GM19468 (cell line): ENCODE measurements at regions not wholly inside any gene's neighbourhood (a gene's known extent, or its start where the extent isn't known, plus 50 kb on each side); places are given as distances from the start of the nearest gene placed in this dataset.
"Not testable (repeated sequence)": the region's sequence is repeated elsewhere in the genome, so short reads cannot be mapped to it uniquely, and the experiment has no call there.

Experiments
- ATAC-seq: cut with Tn5 transposase; IDR thresholded peaks from one replicate; pipeline ENCODE4 v1.9.1; 2021; ENCODE audit warnings: mild to moderate bottlenecking, moderate library complexity, moderate number of reproducible peaks; ENCODE audit not compliant: unreplicated experiment; ENCODE audit errors: extremely low read depth

DNA sequence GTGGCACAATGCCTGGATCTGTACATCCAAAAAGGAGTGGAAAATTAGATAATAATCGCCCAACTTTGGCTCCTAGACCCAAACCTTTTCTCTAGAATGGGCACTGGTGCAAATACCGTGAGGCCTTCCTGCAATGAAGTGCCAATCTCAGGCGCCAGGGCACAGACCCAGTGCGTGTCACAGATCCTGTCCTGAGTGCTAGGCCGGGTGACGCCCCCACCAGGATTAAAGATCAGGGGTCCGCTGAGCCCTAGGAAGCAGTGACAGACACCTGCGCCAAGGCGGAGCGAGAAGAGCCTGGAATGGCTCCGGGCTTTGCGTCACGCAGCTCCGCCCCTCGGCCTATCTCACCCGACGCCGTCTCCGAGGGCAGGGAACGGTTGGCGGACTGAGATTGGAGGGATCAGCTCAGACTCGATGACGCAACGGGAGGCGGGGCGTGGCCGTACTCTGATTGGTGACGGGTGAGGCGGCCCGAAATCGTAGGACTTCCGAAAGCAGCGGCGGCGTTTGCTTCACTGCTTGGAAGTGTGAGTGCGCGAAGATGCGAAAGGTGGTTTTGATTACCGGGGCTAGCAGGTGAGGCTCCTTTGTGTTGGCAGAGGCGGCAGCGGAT lies 261.9 kb downstream of the ZNF37A start:
- ATAC-seq, result peak; percentile 100

DNA sequence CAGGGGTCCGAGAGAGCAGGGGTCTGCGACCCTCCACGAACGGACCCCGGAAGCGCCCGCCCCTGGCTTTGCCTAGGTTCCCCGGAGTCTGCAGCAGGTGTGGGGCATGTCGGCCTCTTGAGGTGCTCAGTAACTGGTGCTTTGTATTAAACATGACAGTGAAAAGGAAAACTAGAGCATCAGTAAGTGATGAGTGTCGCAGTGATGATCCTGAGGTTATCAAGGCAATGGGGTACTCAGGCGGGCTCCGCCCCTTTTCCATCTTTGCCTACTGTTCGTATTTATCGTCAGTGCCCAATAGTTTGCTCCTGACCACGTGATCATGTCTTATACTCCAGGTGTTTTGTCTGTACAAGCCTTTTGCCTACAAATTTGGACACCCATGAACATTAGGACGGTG lies 262.4 kb downstream of the ZNF37A start:
- peak; percentile 12 for ATAC-seq

DNA sequence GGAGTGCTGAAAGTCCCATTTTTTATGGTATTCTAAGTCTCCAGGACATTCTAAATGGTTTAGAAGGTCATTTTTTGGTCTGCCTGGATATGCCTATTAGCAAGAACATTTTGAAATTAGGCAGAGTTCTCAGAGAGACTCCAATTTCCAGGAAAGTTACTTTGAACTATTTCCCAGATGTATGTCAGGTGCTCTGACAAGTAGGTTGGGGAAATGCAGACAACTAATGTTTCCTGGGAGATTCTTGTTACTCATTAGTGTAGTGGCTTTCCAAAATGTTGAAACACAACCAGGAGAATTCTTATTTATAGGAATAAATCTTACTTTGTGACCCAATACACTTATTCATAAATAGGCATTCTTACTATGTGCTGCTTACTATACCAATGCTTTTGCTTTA lies 268.4 kb downstream of the ZNF37A start:
- ATAC-seq, result not testable (repeated sequence)

DNA sequence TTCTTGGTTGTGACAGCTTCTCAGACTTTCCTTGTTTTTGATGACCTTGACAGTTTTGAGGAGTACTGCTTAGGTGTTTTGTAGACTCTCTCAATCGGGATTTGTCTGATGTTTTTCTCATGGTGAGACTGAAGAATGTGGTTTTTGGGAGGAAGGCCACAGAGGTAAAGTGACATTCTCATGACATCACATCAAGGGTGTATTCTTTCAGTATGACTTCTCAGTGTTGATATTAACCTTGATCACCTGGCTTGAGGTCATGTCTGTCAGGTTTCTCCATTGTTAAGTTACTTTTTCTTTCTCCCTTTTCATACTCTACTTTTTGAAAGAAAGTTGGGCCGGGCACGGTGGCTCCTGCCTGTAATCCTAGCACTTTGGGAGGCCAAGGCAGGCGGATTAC lies 269.9 kb downstream of the ZNF37A start:
- ATAC-seq, result not testable (repeated sequence)

DNA sequence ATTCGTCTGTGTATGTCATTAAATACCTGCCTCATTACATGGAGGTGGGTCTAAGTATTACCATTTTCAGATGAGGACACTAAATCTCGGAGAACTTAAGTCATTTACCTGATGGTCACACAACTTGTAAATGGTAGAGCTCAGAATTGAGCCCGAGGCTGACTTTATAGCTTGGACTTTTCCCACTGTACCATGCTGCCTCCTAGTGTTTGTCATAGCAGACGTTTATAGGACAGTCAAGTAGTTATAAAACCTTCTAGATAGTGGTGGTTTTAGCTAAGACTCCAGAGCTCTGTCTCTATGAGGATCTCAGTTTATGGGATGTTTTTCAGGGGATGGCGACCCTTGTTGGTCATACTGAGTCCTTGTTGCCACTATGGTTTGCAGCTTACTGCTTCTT lies 271.8 kb downstream of the ZNF37A start:
- ATAC-seq, result peak; percentile 46

DNA sequence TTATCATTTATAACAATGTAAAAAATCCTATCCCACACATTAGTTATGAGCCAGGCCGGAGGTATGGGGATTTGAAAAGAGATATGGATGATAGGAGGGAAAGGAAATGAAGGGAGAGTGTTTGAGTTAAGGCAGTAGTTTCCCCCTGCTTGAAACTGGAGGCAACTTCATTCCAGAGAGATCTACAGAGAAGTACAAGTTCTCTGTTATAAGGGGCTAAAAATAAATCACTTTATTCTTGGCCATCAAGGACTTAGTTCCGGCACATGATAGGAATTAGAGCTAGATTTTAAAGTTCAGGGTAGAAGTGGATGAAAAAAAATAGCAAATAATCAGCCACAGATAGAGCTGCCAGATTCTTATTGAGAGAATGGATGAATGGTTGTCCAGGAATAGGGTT lies 289.7 kb downstream of the ZNF37A start:
- ATAC-seq, result not testable (repeated sequence)

DNA sequence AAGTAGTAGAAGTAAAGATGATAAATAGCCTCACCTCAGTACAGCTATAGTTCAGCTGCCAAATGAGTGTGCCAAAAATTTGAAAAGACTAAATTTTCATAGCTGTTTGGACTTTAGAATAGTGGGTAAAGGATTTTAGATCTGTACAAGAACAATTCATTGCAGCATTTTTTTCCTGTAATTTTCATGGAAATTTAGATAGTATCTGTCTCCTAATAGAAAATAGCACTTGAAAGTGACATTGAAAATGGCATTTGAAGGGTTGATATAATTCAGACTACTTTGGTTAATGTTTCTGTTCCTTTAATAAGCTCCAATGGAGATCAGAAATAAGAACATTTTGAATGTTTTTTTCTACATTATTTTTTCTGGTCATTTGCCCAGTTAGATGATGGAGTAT lies 292.7 kb downstream of the ZNF37A start:
- ATAC-seq, result not testable (repeated sequence)

DNA sequence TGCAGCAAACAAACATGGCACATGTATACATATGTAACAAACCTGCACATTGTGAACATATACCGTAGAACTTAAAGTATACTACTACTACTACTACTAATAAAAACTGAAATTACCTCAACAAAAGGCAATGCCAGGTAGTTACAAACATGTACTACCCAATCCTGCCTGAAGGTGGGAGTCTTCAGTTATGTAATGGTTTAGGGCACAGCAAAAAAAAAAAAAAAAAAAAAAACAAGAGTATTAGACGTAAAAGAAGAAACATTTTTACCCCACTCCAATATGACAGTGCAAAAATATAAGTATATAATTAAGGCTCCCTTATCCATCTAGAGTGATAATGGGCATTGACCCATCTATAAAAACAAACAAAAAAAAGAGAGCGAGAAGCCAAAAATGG lies 296.6 kb downstream of the ZNF37A start:
- ATAC-seq, result not testable (repeated sequence)

DNA sequence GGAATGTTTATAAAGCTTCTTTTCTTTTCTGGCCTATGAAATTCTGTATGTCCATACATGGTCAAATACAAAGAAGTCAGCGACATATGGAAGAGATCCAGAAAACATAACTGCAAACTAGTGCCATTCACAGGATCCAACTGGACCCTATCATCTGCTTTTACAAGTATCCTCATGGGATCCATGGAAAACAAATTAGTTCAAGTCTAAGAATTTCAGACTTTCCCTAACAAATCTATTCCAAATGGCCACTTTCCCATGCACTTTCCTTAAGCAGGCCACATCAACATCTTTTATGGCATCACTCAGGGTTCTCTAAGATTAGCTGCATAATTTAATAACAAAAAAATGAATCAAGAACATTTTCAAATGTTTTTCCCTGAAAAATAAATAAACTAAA lies 301.3 kb downstream of the ZNF37A start:
- not testable (repeated sequence) for ATAC-seq

DNA sequence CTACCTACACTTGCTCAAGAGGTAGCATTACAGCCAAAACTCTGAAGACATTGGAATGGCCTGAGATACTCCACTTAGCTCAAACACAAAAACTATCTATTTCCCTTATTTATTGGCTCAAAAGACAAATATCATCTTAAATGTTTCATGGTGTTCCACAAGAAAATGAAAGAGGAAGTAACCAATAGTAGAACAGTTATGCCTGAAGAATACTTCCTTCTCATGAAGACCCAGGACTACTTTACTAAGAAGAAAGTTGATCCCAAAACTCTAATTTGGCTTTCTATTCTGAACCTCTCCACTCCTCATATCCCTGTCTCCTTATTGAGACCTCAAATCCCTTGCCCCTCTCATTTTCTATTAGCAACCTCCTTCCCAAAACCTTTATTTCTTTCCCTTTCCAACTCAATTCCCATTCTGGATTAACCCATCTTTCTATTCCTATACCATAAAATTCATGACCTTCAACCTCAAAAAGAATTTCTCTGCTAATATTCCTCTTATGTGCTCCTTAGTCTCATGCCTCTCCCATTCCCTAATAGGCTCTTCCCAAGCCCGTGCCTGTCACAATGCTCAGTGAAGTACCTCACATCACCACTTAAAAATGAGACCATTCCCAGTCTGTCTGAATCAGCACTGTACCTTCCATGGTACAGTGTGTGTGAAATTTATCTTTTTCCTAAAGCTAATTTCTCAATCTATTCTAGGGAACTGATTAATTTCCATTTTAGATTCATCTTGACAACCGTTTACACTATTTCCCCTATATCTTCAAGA lies 302.2 kb downstream of the ZNF37A start:
- not testable (repeated sequence) for ATAC-seq

DNA sequence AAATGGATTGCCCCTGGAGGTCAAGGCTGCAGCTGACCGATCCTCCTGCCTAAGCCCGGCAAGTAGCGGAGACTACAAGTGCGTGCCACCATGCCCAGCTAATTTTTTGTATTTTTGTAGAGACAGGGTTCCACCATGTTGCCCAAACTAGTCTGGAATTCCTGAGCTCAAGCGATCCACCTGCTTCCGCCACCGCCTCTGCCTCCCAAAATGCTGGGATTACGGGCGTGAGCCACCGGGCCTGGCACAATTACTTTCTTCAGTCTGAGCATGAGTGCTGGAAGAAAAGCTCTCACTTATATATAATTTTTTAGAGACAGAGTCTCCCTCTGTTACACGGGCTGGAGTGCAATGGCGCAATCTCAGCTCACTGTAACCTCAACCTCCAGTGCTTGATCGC lies 307.4 kb downstream of the ZNF37A start:
- ATAC-seq, result not testable (repeated sequence)

DNA sequence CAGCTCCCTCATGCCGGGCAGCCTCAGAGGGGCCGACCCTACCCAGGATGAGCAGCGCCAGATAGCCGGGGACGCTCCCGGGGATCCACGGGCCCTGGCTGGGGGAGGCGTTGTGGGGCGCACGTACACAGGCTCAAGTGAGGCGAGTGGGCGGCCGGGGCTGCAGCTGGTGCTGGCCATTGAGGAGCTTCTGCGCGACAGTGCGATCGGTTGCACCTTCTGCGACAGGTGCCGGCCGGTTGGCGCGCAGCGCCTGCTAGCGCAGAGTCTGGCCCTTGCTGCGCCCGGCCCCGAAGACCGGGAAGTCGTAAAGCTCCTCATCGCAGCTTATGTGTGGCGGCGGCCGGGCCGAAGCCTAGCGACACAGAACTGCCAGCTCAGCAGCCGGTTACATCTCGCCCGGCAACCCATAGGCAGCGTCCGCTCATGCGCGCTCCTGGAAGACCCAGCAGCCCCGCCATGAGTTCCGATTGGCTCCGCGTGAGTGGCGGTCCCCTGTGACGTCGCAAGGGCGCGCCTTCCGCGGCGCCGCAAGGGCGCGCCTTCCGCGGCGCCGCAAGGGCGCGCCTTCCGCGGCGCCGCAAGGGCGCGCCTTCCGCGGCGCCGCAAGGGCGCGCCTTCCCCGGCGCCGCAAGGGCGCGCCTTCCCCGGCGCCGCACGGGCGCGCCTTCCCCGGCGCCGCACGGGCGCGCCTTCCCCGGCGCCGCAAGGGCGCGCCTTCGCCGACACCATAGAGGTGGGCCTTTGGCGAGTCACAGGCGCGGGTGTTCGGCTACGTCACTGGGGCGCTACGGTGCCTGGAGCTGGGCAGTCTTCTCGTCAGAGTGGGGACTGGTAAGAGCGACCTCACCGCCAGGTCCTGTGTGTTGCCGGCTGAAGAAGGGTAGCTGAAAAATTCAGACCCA lies 308.6 kb downstream of the ZNF37A start:
- peak; percentile 95 for ATAC-seq

DNA sequence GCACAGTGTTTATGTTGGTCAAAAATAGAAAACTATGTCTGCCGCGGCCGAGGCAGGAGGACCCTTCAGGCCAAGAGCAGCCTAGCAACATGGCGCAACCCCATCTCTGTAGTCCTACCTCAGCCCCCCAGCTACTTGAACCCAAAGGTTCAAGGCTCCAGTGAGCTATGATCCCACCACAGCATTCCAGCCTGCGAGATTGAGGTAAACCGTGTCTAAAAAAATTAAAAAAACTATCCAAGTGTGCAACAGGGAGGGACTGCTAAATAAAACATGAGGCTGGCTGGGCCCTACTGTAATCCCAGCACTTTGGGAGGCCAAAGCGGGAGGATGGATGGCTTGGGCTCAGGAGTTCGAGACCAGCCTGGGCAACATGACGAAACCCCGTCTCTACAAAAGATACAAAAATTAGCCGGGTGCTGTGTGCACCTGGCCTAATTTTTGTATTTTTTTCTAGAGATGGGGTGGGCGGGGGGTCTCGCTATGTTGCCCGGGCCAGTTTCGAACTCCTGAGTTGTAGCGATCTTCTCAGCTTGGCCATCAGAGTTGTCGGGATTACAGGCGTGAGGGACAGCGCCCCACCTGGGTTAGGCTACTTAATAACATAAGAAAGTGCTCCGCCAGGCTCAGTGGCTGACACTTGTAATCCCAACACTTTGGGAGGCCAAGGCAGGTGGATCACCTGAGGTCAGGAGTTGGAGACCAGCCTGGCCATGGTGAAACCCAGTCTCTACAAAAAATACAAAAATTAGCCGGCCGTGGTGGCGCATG lies 309.4 kb downstream of the ZNF37A start:
- ATAC-seq, result not testable (repeated sequence)

DNA sequence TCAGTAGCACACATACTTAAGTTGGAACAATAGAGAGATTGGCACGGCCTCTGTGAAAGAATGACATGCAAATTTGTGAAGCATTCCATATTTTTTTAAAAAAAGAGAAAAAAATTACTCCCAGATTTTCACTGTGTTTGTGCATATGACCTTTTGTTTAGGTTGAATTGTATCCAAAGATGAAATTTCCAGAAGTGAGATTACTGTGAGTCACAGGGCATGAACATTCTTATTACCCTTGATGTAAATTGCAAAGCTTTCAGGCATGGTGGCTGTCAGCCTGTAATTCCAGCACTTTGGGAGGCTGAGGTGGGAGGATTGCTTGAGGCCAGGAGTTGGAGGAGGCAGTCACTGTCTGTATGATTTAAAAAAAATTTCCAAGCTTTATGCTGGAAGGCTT lies 329.5 kb downstream of the ZNF37A start:
- ATAC-seq, result not testable (repeated sequence)

DNA sequence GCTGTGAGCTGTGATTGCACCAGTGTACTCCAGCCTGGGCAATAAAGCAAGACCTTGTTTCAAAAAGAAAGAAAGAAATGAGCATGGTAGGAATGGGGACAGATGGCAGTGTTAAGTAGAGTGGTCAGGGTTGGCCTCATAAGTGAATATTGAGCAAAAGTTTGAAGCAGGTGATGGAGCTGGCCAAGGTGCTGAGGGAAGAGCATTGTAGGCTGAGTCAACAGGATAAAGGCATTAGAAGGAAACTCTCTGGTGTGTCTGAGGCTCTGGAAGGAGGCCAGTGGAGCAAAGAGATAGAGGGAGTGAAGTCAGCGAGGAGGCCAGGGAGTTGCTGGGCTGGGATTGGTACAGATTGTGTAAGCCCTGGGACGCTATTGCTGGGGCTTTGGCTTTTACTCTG lies 336.1 kb downstream of the ZNF37A start:
- ATAC-seq, result not testable (repeated sequence)

DNA sequence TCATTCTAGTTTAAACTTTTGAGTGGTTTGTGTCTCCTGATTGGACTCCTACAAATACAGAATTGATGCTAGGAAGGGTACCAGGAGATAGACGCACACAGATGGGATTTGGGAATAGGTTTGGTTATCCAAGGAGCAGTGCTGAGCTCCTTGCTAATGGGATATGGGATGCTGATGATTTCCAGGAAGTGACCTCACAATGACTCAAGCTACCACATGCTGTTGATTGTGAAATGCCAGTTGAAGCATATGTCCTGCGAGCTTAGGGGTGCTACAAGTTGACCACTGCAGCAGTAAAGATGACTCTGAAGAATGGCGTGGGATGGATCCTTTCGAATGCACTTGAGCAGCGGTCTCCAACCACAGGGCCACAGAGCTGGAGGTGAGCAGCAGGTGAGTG lies 343.2 kb downstream of the ZNF37A start:
- not testable (repeated sequence) for ATAC-seq

DNA sequence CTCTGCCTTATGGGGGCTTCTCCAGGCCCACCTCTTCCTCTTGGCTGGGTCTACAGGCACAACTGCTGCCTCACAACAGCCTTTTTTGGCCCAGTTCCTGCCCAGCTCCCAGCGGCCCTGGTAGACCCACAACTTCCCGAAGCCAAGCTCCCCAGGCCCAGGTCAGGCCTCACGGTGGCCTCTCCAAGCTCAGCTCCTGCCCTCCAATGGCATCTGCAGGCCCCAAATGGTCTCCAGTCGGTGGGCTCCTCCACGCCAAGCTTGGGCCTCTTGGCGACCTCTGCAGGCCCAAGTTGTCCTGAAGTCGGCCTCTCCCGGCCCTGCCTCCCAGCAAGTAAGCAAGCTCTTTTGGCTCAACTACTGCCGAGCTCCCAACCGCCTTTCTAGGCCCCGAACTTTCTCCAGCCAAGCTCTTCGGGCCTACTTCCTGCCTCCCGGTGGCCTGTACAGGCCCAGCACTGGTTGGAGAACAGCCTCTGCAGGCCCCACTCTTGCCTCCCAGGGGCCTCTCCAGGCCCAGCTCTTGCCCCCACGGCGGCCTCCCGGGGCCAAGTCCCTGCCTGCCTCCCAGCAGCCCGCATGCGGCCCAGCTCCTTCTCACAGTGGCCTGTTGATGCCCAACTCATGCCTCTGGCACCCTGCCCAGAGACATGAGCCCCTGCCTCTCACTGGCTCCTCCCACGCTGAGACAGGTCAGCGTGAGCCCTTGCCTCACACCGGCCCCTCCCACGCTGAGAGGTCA lies 354.6 kb downstream of the ZNF37A start:
- not testable (repeated sequence) for ATAC-seq

DNA sequence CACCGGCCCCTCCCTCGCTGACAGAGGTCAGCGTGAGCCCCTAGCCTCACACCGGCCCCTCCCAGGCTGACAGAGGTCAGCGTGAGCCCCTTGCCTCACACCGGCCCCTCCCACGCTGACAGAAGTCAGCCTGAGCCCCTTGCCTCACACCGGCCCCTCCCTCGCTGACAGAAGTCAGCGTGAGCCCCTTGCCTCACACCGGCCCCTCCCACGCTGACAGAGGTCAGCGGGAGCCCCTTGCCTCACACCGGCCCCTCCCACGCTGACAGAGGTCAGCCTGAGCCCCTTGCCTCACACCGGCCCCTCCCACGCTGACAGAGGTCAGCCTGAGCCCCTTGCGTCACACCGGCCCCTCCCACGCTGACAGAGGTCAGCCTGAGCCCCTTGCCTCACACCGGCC lies 355.5 kb downstream of the ZNF37A start:
- not testable (repeated sequence) for ATAC-seq

DNA sequence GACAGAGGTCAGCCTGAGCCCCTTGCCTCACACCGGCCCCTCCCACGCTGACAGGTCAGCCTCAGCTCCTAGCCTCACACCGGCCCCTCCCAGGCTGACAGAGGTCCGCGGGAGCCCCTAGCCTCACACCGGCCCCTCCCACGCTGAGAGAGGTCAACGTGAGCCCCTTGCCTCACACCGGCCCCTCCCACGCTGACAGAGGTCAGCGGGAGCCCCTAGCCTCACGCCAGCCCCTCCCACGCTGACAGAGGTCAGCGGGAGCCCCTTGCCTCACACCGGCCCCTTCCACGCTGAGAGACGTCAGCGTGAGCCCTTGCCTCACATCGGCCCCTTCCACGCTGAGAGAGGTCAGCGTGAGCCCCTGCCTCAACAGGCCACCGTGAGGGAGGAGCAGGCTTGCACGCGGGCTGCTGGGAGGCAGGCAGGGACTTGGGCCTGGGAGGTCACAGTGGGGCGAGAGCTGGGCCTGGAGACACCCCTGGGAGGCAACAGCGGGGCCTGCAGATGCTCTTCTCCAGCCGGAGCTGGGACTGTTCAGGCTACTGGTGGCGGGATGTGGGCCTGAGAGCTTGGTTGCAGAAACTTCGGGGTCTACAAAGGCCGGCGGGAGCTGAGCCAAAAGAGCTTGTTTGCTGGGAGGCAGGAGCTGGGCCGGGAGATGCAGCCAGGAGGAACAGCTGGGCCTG lies 356.4 kb downstream of the ZNF37A start:
- not testable (repeated sequence) for ATAC-seq
